SK-N-SH (cell line): ENCODE measurements at regions not wholly inside any gene's neighbourhood (a gene's known extent, or its start where the extent isn't known, plus 50 kb on each side); places are given as distances from the start of the nearest gene placed in this dataset.

Experiments used
- CTCF ChIA-PET: fragments of 300-600, 350-600 bp; formaldehyde crosslinking; extraction: SDS; loops from one replicate; lab custom pipeline; 2021; lab: Yijun Ruan, JAX
- POLR2A ChIA-PET: fragments of 350-600 bp; sonication (Branson Sonifier 250); formaldehyde crosslinking; extraction: SDS; loops from one replicate; lab custom pipeline; 2020; ENCODE audit warnings: antibody characterized with exemption, inconsistent platforms; lab: Yijun Ruan, JAX
- DNase-seq: peaks from one replicate; pipeline ENCODE4 v3.0.0; 2012
- H2AFZ ChIP-seq: fragments of 200-600 bp; sonication (generic); 2 replicates; pipeline ENCODE4 v1.8.1; 2016; ENCODE audit warnings: antibody characterized with exemption, mild to moderate bottlenecking, low read depth
- H3F3A ChIP-seq: fragments of 200-600 bp; sonication (generic); replicated peaks from 2 replicates; pipeline ENCODE3; 2016; ENCODE audit warnings: antibody characterized with exemption, mild to moderate bottlenecking; ENCODE audit not compliant: insufficient read depth
- H3K27ac ChIP-seq, 2 experiments: fragments of 200-500 bp in 1 of 2; fragments of 200-600 bp in 1 of 2; sonication (Bioruptor generic) in 1 of 2; sonication (generic), shearing (Covaris generic) in 1 of 2; 2 replicates each; pipeline versions ENCODE4 v1.5.1 to v1.6.1; 2014 to 2016; ENCODE audit warnings: low read depth in 2 of 2, inconsistent platforms in 1 of 2, low read length in 1 of 2, mild to moderate bottlenecking in 1 of 2, mixed read lengths in 1 of 2
- H3K27me3 ChIP-seq: fragments of 200-600 bp; sonication (generic), shearing (Covaris generic); 2 replicates; pipeline ENCODE4 v1.6.1; 2016; ENCODE audit warnings: mixed run types; ENCODE audit not compliant: insufficient read depth
- H3K36me3 ChIP-seq, 2 experiments: fragments of 200-500 bp in 1 of 2; fragments of 200-600 bp in 1 of 2; sonication (Bioruptor generic) in 1 of 2; sonication (generic) in 1 of 2; replicated peaks in 1 of 2; 2 replicates each; pipeline versions ENCODE3 to v1.5.1; 2014 to 2016; ENCODE audit warnings: low read length in 1 of 2, mild to moderate bottlenecking in 1 of 2; ENCODE audit not compliant: insufficient read depth in 2 of 2, control insufficient read depth in 1 of 2
- H3K4me1 ChIP-seq, 2 experiments: fragments of 200-500 bp in 1 of 2; fragments of 200-600 bp in 1 of 2; sonication (Bioruptor generic) in 1 of 2; sonication (generic), shearing (Covaris generic) in 1 of 2; 2 replicates each; pipeline versions ENCODE4 v1.5.1 to v1.6.1; 2014 to 2016; ENCODE audit warnings: low read depth in 1 of 2, low read length in 1 of 2, mixed run types in 1 of 2; ENCODE audit not compliant: insufficient read depth in 2 of 2, control insufficient read depth in 1 of 2
- H3K4me2 ChIP-seq: fragments of 200-600 bp; sonication (generic), shearing (Covaris generic); 2 replicates; pipeline ENCODE4 v1.6.1; 2017; ENCODE audit warnings: mixed run types
- H3K4me3 ChIP-seq, 2 experiments: fragments of 200-500 bp in 1 of 2; fragments of 200-600 bp in 1 of 2; sonication (Bioruptor generic) in 1 of 2; sonication (generic), shearing (Covaris generic) in 1 of 2; 2 replicates each; pipeline versions ENCODE4 v1.5.1 to v1.8.1; 2014 to 2016; ENCODE audit warnings: low read depth in 2 of 2, inconsistent platforms in 1 of 2, low read length in 1 of 2, mild to moderate bottlenecking in 1 of 2, mixed read lengths in 1 of 2, moderate library complexity in 1 of 2
- H3K79me2 ChIP-seq: fragments of 200-600 bp; sonication (generic); 2 replicates; pipeline ENCODE4 v1.8.1; 2017; ENCODE audit warnings: mild to moderate bottlenecking; ENCODE audit not compliant: insufficient read depth
- H3K9ac ChIP-seq: fragments of 200-600 bp; sonication (generic); 2 replicates; pipeline ENCODE4 v1.6.1; 2017; ENCODE audit warnings: mixed run types
- H3K9me2 ChIP-seq: fragments of 200-600 bp; sonication (generic); 2 replicates; pipeline ENCODE4 v1.6.1; 2017; ENCODE audit warnings: mixed run types
- H3K9me3 ChIP-seq: fragments of 200-600 bp; sonication (generic); 2 replicates; pipeline ENCODE4 v1.6.1; 2017; ENCODE audit warnings: mixed run types, mild to moderate bottlenecking, moderate library complexity
- H4K20me1 ChIP-seq: fragments of 200-600 bp; sonication (generic); 2 replicates; pipeline ENCODE4 v1.6.1; 2017; ENCODE audit warnings: mild to moderate bottlenecking, mixed run types; ENCODE audit not compliant: insufficient read depth
- CHD2 ChIP-seq: fragments of 150-350 bp; IDR thresholded peaks from 2 replicates; pipeline ENCODE4 v1.6.1; 2018; ENCODE audit warnings: low read length; ENCODE audit not compliant: partially characterized antibody
- ELF1 ChIP-seq: IDR thresholded peaks from 2 replicates; pipeline ENCODE4 v1.4.0; 2012
- EZH2phosphoT487 ChIP-seq: fragments of 200-600 bp; sonication (generic); IDR thresholded peaks from 2 replicates; pipeline ENCODE4 v1.6.1; 2017; ENCODE audit warnings: low read depth, mixed run types, mild to moderate bottlenecking, antibody characterized with exemption, moderate library complexity, borderline replicate concordance
- FOXJ3 ChIP-seq: sonication (generic); formaldehyde crosslinking; IDR thresholded peaks from 2 replicates; pipeline ENCODE4 v1.5.1; 2020; ENCODE audit warnings: mild to moderate bottlenecking, missing genetic modification reagents
- JUND ChIP-seq: IDR thresholded peaks from 2 replicates; pipeline ENCODE4 v1.4.0; 2012
- MEF2A ChIP-seq: IDR thresholded peaks from 2 replicates; pipeline ENCODE4 v1.4.0; 2012; ENCODE audit warnings: low read depth, borderline replicate concordance
- MXI1 ChIP-seq: IDR thresholded peaks from 2 replicates; pipeline ENCODE4 v1.6.1; 2012; ENCODE audit warnings: mild to moderate bottlenecking, low read depth, low read length, improper control_type of control experiment
- RAD21 ChIP-seq: IDR thresholded peaks from 2 replicates; pipeline ENCODE4 v1.6.1; 2012; ENCODE audit warnings: mild to moderate bottlenecking, low read length
- RCOR1 ChIP-seq: fragments of 150-350 bp; IDR thresholded peaks from 2 replicates; pipeline ENCODE4 v1.6.1; 2017; ENCODE audit warnings: antibody characterized with exemption, low read length
- REST ChIP-seq: IDR thresholded peaks from 2 replicates; pipeline ENCODE4 v1.6.1; 2012; ENCODE audit warnings: mild to moderate bottlenecking, low read depth, low read length, moderate library complexity
- RFX5 ChIP-seq: IDR thresholded peaks from 2 replicates; pipeline ENCODE4 v1.6.1; 2012; ENCODE audit warnings: mild to moderate bottlenecking, improper control_type of control experiment, low read length
- SMC3 ChIP-seq: IDR thresholded peaks from 2 replicates; pipeline ENCODE4 v1.6.1; 2012; ENCODE audit warnings: low read depth, low read length, improper control_type of control experiment
- TCF12 ChIP-seq: IDR thresholded peaks from 2 replicates; pipeline ENCODE4 v1.4.0; 2012
- TEAD4 ChIP-seq: IDR thresholded peaks from 2 replicates; pipeline ENCODE4 v1.4.0; 2012; ENCODE audit warnings: mild to moderate bottlenecking, borderline replicate concordance; ENCODE audit not compliant: insufficient read depth
- USF2 ChIP-seq: fragments of 150-350 bp; IDR thresholded peaks from 2 replicates; pipeline ENCODE4 v1.6.1; 2017; ENCODE audit warnings: antibody characterized with exemption, low read length, low read depth, borderline replicate concordance
- YY1 ChIP-seq: IDR thresholded peaks from 2 replicates; pipeline ENCODE4 v1.4.0; 2012; ENCODE audit warnings: low read depth, mild to moderate bottlenecking
- ZBTB33 ChIP-seq: IDR thresholded peaks from 2 replicates; pipeline ENCODE4 v1.4.0; 2012; ENCODE audit warnings: low read depth, borderline replicate concordance
- TF ChIP-seq, protein P1 (sequence below): fragments of 150-350 bp; IDR thresholded peaks from 2 replicates; pipeline ENCODE4 v1.6.1; 2016; ENCODE audit warnings: mild to moderate bottlenecking, low read depth, low read length
- TF ChIP-seq, protein P2 (sequence below): IDR thresholded peaks from 2 replicates; pipeline ENCODE4 v1.4.0; 2012; ENCODE audit warnings: low read depth, borderline replicate concordance

DNA sequence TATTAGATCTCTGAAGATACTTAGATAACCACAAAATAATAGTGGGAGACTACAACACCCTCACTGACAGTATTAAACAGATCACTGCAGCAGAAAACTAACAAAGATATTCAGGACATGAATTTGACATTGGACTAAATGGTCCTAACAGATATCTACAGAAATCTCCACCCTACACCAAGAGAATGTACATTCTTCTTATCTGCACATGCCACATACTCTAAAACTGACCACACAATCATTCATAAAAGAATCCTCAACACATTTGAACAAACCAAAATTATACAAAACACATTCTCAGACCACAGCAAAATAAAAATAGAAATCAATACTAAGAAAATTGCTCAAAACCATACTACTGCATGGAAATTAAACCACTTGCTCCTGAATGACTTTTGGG, 116.3 kb downstream of the DTWD1 start:
- no peak for DNase-seq
- Histone ChIP-seq H3K4me2 (no peak overlapping the region), H3K9ac (no peak overlapping the region), H2AFZ (no peak overlapping the region), H3K36me3 (no peaks in the 10 kb centered on the region), H3K79me2 (no peaks in the 10 kb centered on the region), H3K4me3 (no peak overlapping the region), H3F3A (no peaks in the 10 kb centered on the region), H4K20me1 (no peaks in the 10 kb centered on the region), H3K27ac (no peak overlapping the region), H3K9me3 (no peaks in the 10 kb centered on the region), H3K4me1 (no peaks in the 10 kb centered on the region), H3K9me2 (no peaks in the 10 kb centered on the region), H3K27me3 (no peaks in the 10 kb centered on the region)
- TF ChIP-seq ZBTB33 (no peak), YY1 (no peak), SMC3 (no peak), RAD21 (no peak), JUND (no peak), TEAD4 (no peak), FOXJ3 (CRISPR knock-in tag) (no peak), REST (no peak), ELF1 (no peak), TCF12 (no peak), MEF2A (no peak), EZH2phosphoT487 (no peak), RFX5 (no peak), CHD2 (no peak), RCOR1 (no peak), MXI1 (no peak), USF2 (no peak)
- TF ChIP-seq, protein P1, sequence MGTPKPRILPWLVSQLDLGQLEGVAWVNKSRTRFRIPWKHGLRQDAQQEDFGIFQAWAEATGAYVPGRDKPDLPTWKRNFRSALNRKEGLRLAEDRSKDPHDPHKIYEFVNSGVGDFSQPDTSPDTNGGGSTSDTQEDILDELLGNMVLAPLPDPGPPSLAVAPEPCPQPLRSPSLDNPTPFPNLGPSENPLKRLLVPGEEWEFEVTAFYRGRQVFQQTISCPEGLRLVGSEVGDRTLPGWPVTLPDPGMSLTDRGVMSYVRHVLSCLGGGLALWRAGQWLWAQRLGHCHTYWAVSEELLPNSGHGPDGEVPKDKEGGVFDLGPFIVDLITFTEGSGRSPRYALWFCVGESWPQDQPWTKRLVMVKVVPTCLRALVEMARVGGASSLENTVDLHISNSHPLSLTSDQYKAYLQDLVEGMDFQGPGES: no peak
- TF ChIP-seq, protein P2, sequence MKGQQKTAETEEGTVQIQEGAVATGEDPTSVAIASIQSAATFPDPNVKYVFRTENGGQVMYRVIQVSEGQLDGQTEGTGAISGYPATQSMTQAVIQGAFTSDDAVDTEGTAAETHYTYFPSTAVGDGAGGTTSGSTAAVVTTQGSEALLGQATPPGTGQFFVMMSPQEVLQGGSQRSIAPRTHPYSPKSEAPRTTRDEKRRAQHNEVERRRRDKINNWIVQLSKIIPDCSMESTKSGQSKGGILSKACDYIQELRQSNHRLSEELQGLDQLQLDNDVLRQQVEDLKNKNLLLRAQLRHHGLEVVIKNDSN: no peak
- ChIA-PET POLR2A (no interaction called here), CTCF (no interaction called here)
